WTC11 (cell line): ENCODE measurements at regions not wholly inside any gene's neighbourhood (a gene's known extent, or its start where the extent isn't known, plus 50 kb on each side); places are given as distances from the start of the nearest gene placed in this dataset.

Experiments
- CTCF ChIP-seq: fragments of 200-600 bp; IDR thresholded peaks from 2 replicates; pipeline ENCODE4 v1.8.0; 2022; ENCODE audit warnings: antibody characterized with exemption
- ESRRA ChIP-seq: sonication (generic); formaldehyde crosslinking; IDR thresholded peaks from 2 replicates; pipeline ENCODE4 v1.8.1; 2022; ENCODE audit warnings: mild to moderate bottlenecking, missing genetic modification reagents, borderline replicate concordance
- FOXP1 ChIP-seq: sonication (generic); formaldehyde crosslinking; IDR thresholded peaks from 2 replicates; pipeline ENCODE4 v1.8.0; 2022; ENCODE audit warnings: missing genetic modification reagents, mild to moderate bottlenecking, moderate library complexity, borderline replicate concordance
- JUN ChIP-seq: sonication (generic); formaldehyde crosslinking; IDR thresholded peaks from 2 replicates; pipeline ENCODE4 v1.8.0; 2023; ENCODE audit warnings: mild to moderate bottlenecking, missing genetic modification reagents
- TCF7 ChIP-seq: sonication (generic); formaldehyde crosslinking; IDR thresholded peaks from 2 replicates; pipeline ENCODE4 v1.8.0; 2022; ENCODE audit warnings: mild to moderate bottlenecking, low read depth, missing genetic modification reagents, moderate library complexity
- TEAD4 ChIP-seq: sonication (generic); formaldehyde crosslinking; IDR thresholded peaks from 2 replicates; pipeline ENCODE4 v1.8.0; 2022; ENCODE audit warnings: mild to moderate bottlenecking, missing genetic modification reagents
- USF2 ChIP-seq: sonication (generic); formaldehyde crosslinking; IDR thresholded peaks from 2 replicates; pipeline ENCODE4 v1.8.1; 2023; ENCODE audit warnings: mild to moderate bottlenecking, missing genetic modification reagents, moderate library complexity
- ZNF423 ChIP-seq: fragments of 250-450 bp; sonication (Bioruptor Pico); IDR thresholded peaks from 2 replicates; pipeline ENCODE4 v2.1.2; 2022; ENCODE audit warnings: mild to moderate bottlenecking, moderate library complexity
- TF ChIP-seq, protein P1 (sequence below): sonication (generic); formaldehyde crosslinking; IDR thresholded peaks from 2 replicates; pipeline ENCODE4 v1.8.1; 2022; ENCODE audit warnings: missing genetic modification reagents, borderline replicate concordance
- TF ChIP-seq, protein P2 (sequence below): sonication (generic); formaldehyde crosslinking; IDR thresholded peaks from 2 replicates; pipeline ENCODE4 v1.8.0; 2022; ENCODE audit warnings: mild to moderate bottlenecking, missing genetic modification reagents

DNA sequence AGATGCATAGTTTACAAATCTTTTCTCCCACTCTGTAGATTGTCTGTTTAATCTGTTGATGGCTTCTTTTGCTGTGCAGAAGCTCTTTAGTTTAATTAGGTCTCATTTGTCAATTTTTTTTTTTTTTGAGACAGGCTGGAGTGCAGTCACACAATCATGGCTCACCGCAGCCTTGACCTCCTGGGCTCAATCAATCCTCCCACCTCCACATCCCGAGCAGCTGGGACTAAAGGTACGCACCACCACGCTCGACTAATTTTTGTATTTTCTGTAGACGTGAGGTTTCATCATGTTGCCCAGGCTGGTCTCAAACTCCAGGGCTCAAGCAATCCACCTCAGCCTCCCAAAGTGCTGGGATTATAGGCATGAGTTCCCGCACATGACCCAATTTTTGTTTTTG is 1655.8 kb downstream of the REEP3 start:
- TF ChIP-seq CTCF (no peak), TEAD4 (no peak), TCF7 (CRISPR knock-in tag) (no peak), JUN (CRISPR knock-in tag) (no peak), USF2 (no peak), FOXP1 (no peak), ESRRA (CRISPR knock-in tag) (no peak), ZNF423 (CRISPR knock-in tag) (no peak)
- TF ChIP-seq, protein P1, sequence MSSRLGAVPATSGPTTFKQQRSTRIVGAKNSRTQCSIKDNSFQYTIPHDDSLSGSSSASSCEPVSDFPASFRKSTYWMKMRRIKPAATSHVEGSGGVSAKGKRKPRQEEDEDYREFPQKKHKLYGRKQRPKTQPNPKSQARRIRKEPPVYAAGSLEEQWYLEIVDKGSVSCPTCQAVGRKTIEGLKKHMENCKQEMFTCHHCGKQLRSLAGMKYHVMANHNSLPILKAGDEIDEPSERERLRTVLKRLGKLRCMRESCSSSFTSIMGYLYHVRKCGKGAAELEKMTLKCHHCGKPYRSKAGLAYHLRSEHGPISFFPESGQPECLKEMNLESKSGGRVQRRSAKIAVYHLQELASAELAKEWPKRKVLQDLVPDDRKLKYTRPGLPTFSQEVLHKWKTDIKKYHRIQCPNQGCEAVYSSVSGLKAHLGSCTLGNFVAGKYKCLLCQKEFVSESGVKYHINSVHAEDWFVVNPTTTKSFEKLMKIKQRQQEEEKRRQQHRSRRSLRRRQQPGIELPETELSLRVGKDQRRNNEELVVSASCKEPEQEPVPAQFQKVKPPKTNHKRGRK, result no peak
- TF ChIP-seq, protein P2, sequence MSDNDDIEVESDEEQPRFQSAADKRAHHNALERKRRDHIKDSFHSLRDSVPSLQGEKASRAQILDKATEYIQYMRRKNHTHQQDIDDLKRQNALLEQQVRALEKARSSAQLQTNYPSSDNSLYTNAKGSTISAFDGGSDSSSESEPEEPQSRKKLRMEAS (CRISPR knock-in tag), result no peak
